ENCODE measurements at regions not wholly inside any gene's neighbourhood (a gene's known extent, or its start where the extent isn't known, plus 50 kb on each side); places are given as distances from the start of the nearest gene placed in this dataset.

DNA sequence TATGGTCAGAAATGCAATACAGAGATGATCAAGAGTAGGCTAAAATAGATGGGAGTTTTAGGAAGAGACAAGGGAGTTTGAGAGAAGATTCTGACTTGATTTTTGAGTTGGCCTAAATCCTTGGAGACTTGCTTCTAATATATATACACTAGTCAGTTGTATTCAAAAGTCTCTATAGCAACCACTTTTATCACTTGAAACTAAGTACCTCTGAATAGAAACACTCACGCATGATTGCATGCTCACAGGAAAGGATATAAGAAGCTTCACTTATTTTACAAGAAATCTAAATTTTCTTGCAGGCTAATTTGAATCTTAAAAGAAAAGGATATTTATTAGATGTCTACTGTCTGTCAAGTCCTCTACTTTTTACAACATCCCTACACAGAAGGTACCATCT lies 316.8 kb downstream of the SNAPC1 start:
- DNase-seq (ENCODE audit: insufficient read length, low spot score) = no peak
- FAIRE-seq = no peak
- no peak for TF ChIP-seq CTCF (IDR thresholded peaks at IDR 0.05; ENCODE audit: insufficient read depth, missing control alignments)

GRCh38 chr14:62081012-62081612 lies 318.9 kb downstream of the SNAPC1 start:
- TF ChIP-seq CTCF (IDR thresholded peaks at IDR 0.05; ENCODE audit: insufficient read depth, missing control alignments) = no peak
- FAIRE-seq (no peak), DNase-seq (ENCODE audit: insufficient read length, low spot score) (no peak)

GRCh38 chr14:62081951-62082350 lies 319.7 kb downstream of the SNAPC1 start:
- no peak for DNase-seq (ENCODE audit: insufficient read length, low spot score)
- no peak for TF ChIP-seq CTCF (IDR thresholded peaks at IDR 0.05; ENCODE audit: insufficient read depth, missing control alignments)
- FAIRE-seq = no peak

- no peak for TF ChIP-seq CTCF (IDR thresholded peaks at IDR 0.05; ENCODE audit: insufficient read depth, missing control alignments)
- no peak for FAIRE-seq
- DNase-seq (ENCODE audit: insufficient read length, low spot score) = no peak
Measured at GRCh38 chr14:62082779-62083178, 320.6 kb downstream of the SNAPC1 start.

- FAIRE-seq = no peak
- no peak for TF ChIP-seq CTCF (IDR thresholded peaks at IDR 0.05; ENCODE audit: insufficient read depth, missing control alignments)
- no peak for DNase-seq (ENCODE audit: insufficient read length, low spot score)
Measured at GRCh38 chr14:62084020-62084419, 321.8 kb downstream of the SNAPC1 start.

DNA sequence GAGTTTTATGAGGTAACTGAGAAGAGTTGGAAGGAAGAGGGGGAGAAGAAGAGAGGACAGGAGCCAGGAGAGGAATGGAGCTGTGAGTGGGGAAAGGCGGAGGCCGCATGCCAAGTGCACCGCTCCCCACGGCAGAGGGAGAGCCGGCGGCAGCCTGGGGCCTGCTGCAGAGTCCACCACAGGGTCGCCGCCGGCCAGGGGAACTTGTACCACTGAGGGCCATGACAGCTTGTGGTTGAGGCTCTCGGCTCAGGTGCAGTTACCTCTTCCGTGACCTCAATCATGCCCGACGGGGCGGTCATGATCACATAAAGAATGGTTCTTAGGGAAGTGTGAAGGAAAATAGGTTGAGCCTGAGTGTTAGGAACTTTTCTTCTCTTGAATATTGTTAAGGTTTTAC lies 325.0 kb downstream of the SNAPC1 start:
- DNase-seq (ENCODE audit: insufficient read length, low spot score) (no peak), FAIRE-seq (no peak)
- TF ChIP-seq CTCF (IDR thresholded peaks at IDR 0.05; ENCODE audit: insufficient read depth, missing control alignments) = no peak

- no peak for TF ChIP-seq CTCF (IDR thresholded peaks at IDR 0.05; ENCODE audit: insufficient read depth, missing control alignments)
- FAIRE-seq = no peak
Measured at GRCh38 chr14:62093736-62094135, 331.5 kb downstream of the SNAPC1 start.

More at GRCh38 chr14:62093736-62094135, 331.5 kb downstream of the SNAPC1 start:
- no peak for DNase-seq (ENCODE audit: insufficient read length, low spot score)
